K562 (cell line): ENCODE measurements at regions not wholly inside any gene's neighbourhood (a gene's known extent, or its start where the extent isn't known, plus 50 kb on each side); places are given as distances from the start of the nearest gene placed in this dataset.

Experiments
- ATAC-seq: fragments of 200-7000 bp; cut with Tn5 transposase; 3 replicates; pipeline ENCODE4 v1.9.1; 2020; ENCODE audit warnings: moderate library complexity
- BruUV-seq: library from RNA; stranded (reverse); fragments of 400-500 nt; replicated peaks from 2 replicates; lab custom pipeline; 2021; lab: Mats Ljungman, UMichigan
- CTCF ChIA-PET: fragments of 300-600 bp; formaldehyde crosslinking; extraction: SDS; loops from one replicate; lab custom pipeline; 2021; ENCODE audit warnings: low intra/inter-chr PET ratio; lab: Yijun Ruan, JAX
- POLR2A ChIA-PET: fragments of 300-600, 350-650 bp; sonication (Branson Sonifier 250); formaldehyde crosslinking; extraction: SDS; loops from one replicate; lab custom pipeline; 2021; ENCODE audit warnings: antibody characterized with exemption, inconsistent platforms; lab: Yijun Ruan, JAX
- DNase-seq, 4 experiments: peaks; one replicate each; pipeline versions ENCODE4 v3.0.0 to v3.0.0-alpha.2; 2011 to 2018; ENCODE audit warnings: low spot score in 3 of 4, mixed read lengths in 3 of 4; ENCODE audit errors: extremely low read depth in 1 of 4
- FAIRE-seq: peaks from 2 replicates; lab custom pipeline; 2011; peaks lifted over from hg19 to GRCh38; lab: Jason Lieb, UNC
- H2AFZ ChIP-seq: 2 replicates; pipeline ENCODE4 v1.6.0; 2011; ENCODE audit warnings: low read depth, low read length, control low read depth, inconsistent platforms
- H3K27ac ChIP-seq: fragments of 200-600 bp; 3 replicates; pipeline ENCODE4 v1.8.0; 2011; ENCODE audit warnings: low read depth, mild to moderate bottlenecking, control low read depth, inconsistent platforms, low read length, moderate library complexity, mixed read lengths; ENCODE audit errors: extremely low read depth
- H3K27me3 ChIP-seq, 2 experiments: fragments of 300-600 bp in 1 of 2; 2 replicates in 1 of 2; 3 replicates in 1 of 2; pipeline versions ENCODE4 v1.6.0 to v1.8.0; 2011; ENCODE audit warnings: inconsistent platforms in 2 of 2, low read length in 2 of 2, mild to moderate bottlenecking in 1 of 2, mixed read lengths in 1 of 2, moderate library complexity in 1 of 2; ENCODE audit not compliant: control insufficient read depth in 2 of 2, insufficient read depth in 2 of 2
- H3K36me3 ChIP-seq: fragments of 300-600 bp; 3 replicates; pipeline ENCODE4 v1.8.0; 2011; ENCODE audit warnings: mild to moderate bottlenecking, low read length, inconsistent platforms; ENCODE audit not compliant: control insufficient read depth, insufficient read depth
- H3K4me1 ChIP-seq, 2 experiments: fragments of 200-600 bp in 1 of 2; replicated peaks in 1 of 2; 2 replicates in 1 of 2; 3 replicates in 1 of 2; pipeline versions ENCODE4 v1.5.1 to v1.8.0; 2011; ENCODE audit warnings: inconsistent platforms in 2 of 2, low read length in 2 of 2, mild to moderate bottlenecking in 1 of 2, mixed read lengths in 1 of 2, moderate library complexity in 1 of 2; ENCODE audit not compliant: control insufficient read depth in 2 of 2, insufficient read depth in 2 of 2
- H3K4me2 ChIP-seq: 2 replicates; pipeline ENCODE4 v1.6.1; 2011; ENCODE audit warnings: low read length, control low read depth, inconsistent platforms, mixed read lengths; ENCODE audit not compliant: insufficient read depth
- H3K4me3 ChIP-seq: fragments of 200-600 bp; sonication (generic), shearing (Covaris generic); 2 replicates; pipeline ENCODE4 v1.5.1; 2016; ENCODE audit warnings: control low read depth, inconsistent platforms
- H3K79me2 ChIP-seq: fragments of 200-600 bp; 3 replicates; pipeline ENCODE4 v1.8.0; 2011; ENCODE audit warnings: low read length, inconsistent platforms; ENCODE audit not compliant: control insufficient read depth, insufficient read depth
- H3K9ac ChIP-seq, 2 experiments: 2 replicates each; pipeline versions ENCODE4 v1.6.0 to v1.6.1; 2011; ENCODE audit warnings: low read depth in 2 of 2, low read length in 2 of 2, control low read depth in 1 of 2, inconsistent platforms in 1 of 2, mild to moderate bottlenecking in 1 of 2, mixed read lengths in 1 of 2; ENCODE audit not compliant: insufficient read depth in 1 of 2
- H3K9me1 ChIP-seq: one replicate; pipeline ENCODE4 v1.6.0; 2011; ENCODE audit warnings: inconsistent platforms, mild to moderate bottlenecking, low read length, moderate library complexity; ENCODE audit not compliant: control insufficient read depth, insufficient read depth
- H3K9me3 ChIP-seq: replicated peaks from 2 replicates; pipeline ENCODE4 v1.5.1; 2011; ENCODE audit warnings: low read depth, low read length, inconsistent platforms; ENCODE audit not compliant: control insufficient read depth, insufficient read depth
- H4K20me1 ChIP-seq: replicated peaks from 2 replicates; pipeline ENCODE4 v1.6.1; 2011; ENCODE audit warnings: low read length, inconsistent platforms, mixed read lengths; ENCODE audit not compliant: control insufficient read depth, insufficient read depth
- KAT2B ChIP-seq: IDR thresholded peaks from one replicate; pipeline ENCODE4 v1.6.1; 2012; ENCODE audit warnings: low read depth, mild to moderate bottlenecking, control low read depth, inconsistent platforms, low read length, moderate library complexity
- KAT8 ChIP-seq: fragments of 450-650 bp; IDR thresholded peaks from 2 replicates; pipeline ENCODE4 v1.6.1; 2016; ENCODE audit warnings: low read depth, mild to moderate bottlenecking
- MAFG ChIP-seq: fragments of 450-650 bp; conservative IDR thresholded peaks from 2 replicates; pipeline ENCODE4 v1.6.1; 2016; ENCODE audit warnings: missing genetic modification characterization, missing compliant biosample characterization
- NFATC3 ChIP-seq: fragments of 450-650 bp; IDR thresholded peaks from 2 replicates; pipeline ENCODE4 v1.6.1; 2017; ENCODE audit warnings: mild to moderate bottlenecking
- POLR2H ChIP-seq: IDR thresholded peaks from 2 replicates; pipeline ENCODE4 v1.6.1; 2016; ENCODE audit warnings: missing genetic modification characterization, low read depth, mild to moderate bottlenecking, control low read depth, missing compliant biosample characterization, moderate library complexity
- RAD21 ChIP-seq, 2 experiments: fragments of 250-450 bp in 1 of 2; fragments of 450-650 bp in 1 of 2; sonication (Bioruptor Pico) in 1 of 2; formaldehyde crosslinking in 1 of 2; IDR thresholded peaks in 1 of 2; conservative IDR thresholded peaks in 1 of 2; 2 replicates each; pipeline versions ENCODE4 v1.4.0 to v1.8.0; 2020 to 2022; ENCODE audit warnings: mild to moderate bottlenecking in 2 of 2, moderate library complexity in 1 of 2
- RBM34 ChIP-seq: fragments of 200-400 bp; formaldehyde crosslinking; IDR thresholded peaks from 2 replicates; pipeline ENCODE4 v1.6.1; 2018; ENCODE audit warnings: low read length, borderline replicate concordance; ENCODE audit not compliant: insufficient read depth
- RUNX1 ChIP-seq: sonication (generic); IDR thresholded peaks from 2 replicates; pipeline ENCODE4 v1.6.1; 2016; ENCODE audit warnings: antibody characterized with exemption, low read depth
- ZBTB17 ChIP-seq: fragments of 450-650 bp; formaldehyde crosslinking; IDR thresholded peaks from 2 replicates; pipeline ENCODE4 v1.4.0; 2020; ENCODE audit warnings: mild to moderate bottlenecking
- ZNF696 ChIP-seq: fragments of 250-450 bp; sonication (Bioruptor Pico); conservative IDR thresholded peaks from 2 replicates; pipeline ENCODE4 v1.4.0; 2020; ENCODE audit warnings: mild to moderate bottlenecking, moderate library complexity
- WGBS: fragments of 100-300 bp; shearing (Covaris generic); methylation state at CpG from one replicate; pipeline ENCODE4 v1.1.6; 2016; ENCODE audit warnings: low coverage, mixed read lengths; ENCODE audit not compliant: insufficient coverage; ENCODE audit errors: missing lambda C conversion rate; 5-methylcytosine and 5-hydroxymethylcytosine counted together
- in situ Hi-C: fragments of 300-500 bp; cut with MboI; formaldehyde crosslinking; loops from 4 replicates; pipeline ENCODE4 v1.15.0; 2018; ENCODE audit warnings: inconsistent platforms, mixed read lengths
- intact Hi-C: fragments of 100-400 bp; cut with micrococcal nuclease; formaldehyde crosslinking; loops from 2 replicates; pipeline ENCODE4 v1.14.2; 2022

DNA sequence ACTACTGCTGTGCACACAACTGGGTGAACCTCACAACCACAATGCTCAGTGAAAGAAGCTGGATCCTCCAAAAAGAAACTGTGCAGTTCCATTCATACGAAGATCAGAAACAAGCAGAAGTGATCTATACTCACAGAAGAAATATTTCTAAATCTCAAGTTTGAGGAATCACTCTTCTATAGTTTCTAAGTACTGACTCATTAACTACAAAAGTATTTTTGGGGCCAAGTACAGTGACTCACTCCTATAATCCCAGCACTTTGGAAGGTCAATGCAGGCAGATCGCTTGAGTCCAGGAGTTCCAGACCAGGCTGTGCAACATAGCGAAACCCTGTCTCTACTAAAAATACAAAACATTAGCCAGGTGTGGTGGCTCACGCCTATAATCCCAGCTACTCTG lies 51.3 kb upstream of the RELL1 start:
- Histone ChIP-seq H3K27me3 (0 out of 5 replicates have a peak, but pooled peaks cover 0 to 2% of the 10 kb centered on the region in 2 experiments), H3K9me3 (no peaks in the 10 kb centered on the region), H3K4me3 (no peak overlapping the region), H3K9me1 (no peaks in the 10 kb centered on the region), H2AFZ (no peak overlapping the region), H3K27ac (no peak overlapping the region), H3K9ac (no peak overlapping the region), H3K4me2 (no peak overlapping the region), H3K4me1 (no peaks in the 10 kb centered on the region), H3K36me3 (no peaks in the 10 kb centered on the region), H3K79me2 (no peaks in the 10 kb centered on the region), H4K20me1 (no peaks in the 10 kb centered on the region)
- no peak for ATAC-seq
- TF ChIP-seq ZBTB17 (CRISPR knock-in tag) = no peak
- TF ChIP-seq MAFG (tag) = no peak
- TF ChIP-seq ZNF696 (CRISPR knock-in tag) = no peak
- no peak for TF ChIP-seq KAT2B
- no peak for TF ChIP-seq POLR2H (tag)
- TF ChIP-seq KAT8 = no peak
- no peak for TF ChIP-seq RUNX1
- TF ChIP-seq RBM34 = no peak
- TF ChIP-seq NFATC3 = no peak
- no peak for TF ChIP-seq RAD21 (CRISPR knock-in tag; conservative IDR thresholded peaks at IDR 0.05 in 1 of 2, IDR thresholded peaks at IDR 0.05 in 1 of 2)
- no peak for FAIRE-seq
- intact Hi-C loops = no loop called here
- no TSS peak for BruUV-seq
- DNase-seq = no peak
- in situ Hi-C loops = no loop called here
- POLR2A ChIA-PET = no interaction called here
- CTCF ChIA-PET = no interaction called here
- 0% methylated on average over 4 of the region's 4 CpGs for WGBS
